ENCODE measurements at regions not wholly inside any gene's neighbourhood (a gene's known extent, or its start where the extent isn't known, plus 50 kb on each side); places are given as distances from the start of the nearest gene placed in this dataset.

DNA sequence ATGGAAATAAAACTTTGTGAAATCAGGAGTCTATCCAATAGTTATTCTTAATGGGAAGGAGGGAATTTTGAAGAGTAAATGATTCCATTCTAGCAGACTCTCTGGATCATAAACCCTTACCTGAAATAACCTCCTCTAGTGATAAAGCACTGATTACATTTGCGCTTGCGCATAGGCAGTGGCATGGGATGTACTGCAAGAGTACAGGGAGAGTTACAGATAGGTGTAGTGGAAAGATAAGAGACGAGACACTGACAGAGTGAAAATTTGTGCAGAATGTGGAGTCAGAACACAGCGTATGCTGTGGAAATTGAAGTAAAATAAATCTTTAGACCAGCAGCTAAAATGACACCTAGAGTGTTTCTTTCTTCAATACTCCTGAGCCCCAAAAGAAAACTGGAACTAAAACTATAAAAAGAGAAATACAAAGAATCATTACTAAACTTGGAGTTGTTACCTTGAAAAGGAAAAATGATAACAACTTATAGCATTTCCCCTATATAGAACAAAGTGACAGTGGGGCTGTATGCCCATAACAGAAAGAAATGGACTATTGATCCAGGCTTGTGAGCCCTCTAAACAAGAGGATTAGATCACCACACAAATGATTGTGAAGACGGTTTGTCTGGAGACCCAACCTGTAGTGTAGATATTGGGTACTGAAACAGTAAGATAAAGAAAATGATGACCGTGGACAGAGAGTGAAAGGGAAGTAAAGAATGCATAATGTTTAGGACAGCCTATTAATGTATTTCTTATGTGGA is 1471.2 kb upstream of the NUDT12 start:
- Histone ChIP-seq H3K36me3 (ENCODE audit: control insufficient read depth in 3 of 3, insufficient read depth in 3 of 3, low read length in 3 of 3) (no peaks in the 10 kb centered on the region), H3K9me3 (ENCODE audit: control insufficient read depth in 3 of 3, low read length in 3 of 3) (no peaks in the 10 kb centered on the region), H3K9ac (ENCODE audit: low read depth in 1 of 3, low read length in 3 of 3) (no peak overlapping the region), H3K4me3 (ENCODE audit: low read length in 3 of 3) (no peak overlapping the region), H3K27me3 (ENCODE audit: control insufficient read depth in 3 of 3, insufficient read depth in 3 of 3, low read length in 3 of 3) (no peaks in the 10 kb centered on the region), H3K27ac (ENCODE audit: low read depth, low read length) (no peak overlapping the region), H3K4me1 (ENCODE audit: control insufficient read depth in 3 of 3, insufficient read depth in 3 of 3, low read length in 3 of 3) (no peaks in the 10 kb centered on the region)

DNA sequence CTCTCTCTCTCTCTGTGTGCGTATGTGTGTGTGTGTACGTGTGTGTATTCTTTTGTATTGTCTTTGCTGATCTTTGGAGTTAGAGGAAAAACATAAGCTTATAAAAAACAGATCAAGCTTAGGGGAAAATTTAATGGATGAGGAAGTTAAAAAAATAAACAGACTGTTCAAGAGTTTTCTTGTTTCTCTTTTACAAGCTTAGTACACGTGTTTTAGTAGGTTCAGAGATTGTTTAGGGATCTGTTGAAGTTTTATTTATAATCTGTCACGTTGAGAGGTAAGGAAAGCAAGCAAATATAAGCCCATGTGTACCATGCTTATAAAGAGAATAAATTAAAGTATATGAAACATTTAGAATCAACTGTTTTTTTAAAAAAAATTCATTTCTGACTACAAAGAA is 1470.3 kb upstream of the NUDT12 start:
- Histone ChIP-seq H3K27ac (ENCODE audit: low read depth, low read length) (no peak overlapping the region), H3K9me3 (ENCODE audit: control insufficient read depth in 3 of 3, low read length in 3 of 3) (no peaks in the 10 kb centered on the region), H3K27me3 (ENCODE audit: control insufficient read depth in 3 of 3, insufficient read depth in 3 of 3, low read length in 3 of 3) (no peaks in the 10 kb centered on the region), H3K4me1 (ENCODE audit: control insufficient read depth in 3 of 3, insufficient read depth in 3 of 3, low read length in 3 of 3) (no peaks in the 10 kb centered on the region), H3K9ac (ENCODE audit: low read depth in 1 of 3, low read length in 3 of 3) (no peak overlapping the region), H3K4me3 (ENCODE audit: low read length in 3 of 3) (no peak overlapping the region), H3K36me3 (ENCODE audit: control insufficient read depth in 3 of 3, insufficient read depth in 3 of 3, low read length in 3 of 3) (no peaks in the 10 kb centered on the region)

DNA sequence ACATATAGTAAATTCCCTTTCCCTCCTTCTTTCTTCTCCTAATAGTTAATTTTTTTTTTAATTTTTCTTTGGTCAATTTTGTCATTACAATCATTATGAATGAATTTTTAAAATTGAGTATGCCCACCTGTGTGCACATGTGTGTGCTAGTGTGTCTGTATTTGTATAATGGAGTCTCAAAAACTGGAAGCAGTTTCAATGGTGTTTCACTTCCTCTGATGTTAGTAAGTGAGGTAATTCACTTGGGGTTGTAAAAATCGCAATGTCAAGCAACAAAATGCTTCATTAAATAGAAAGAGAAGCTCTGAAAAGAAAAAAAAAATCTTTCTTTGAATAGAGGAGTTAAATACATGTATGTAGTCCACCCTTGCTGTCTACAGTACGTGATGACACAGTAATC is 1467.6 kb upstream of the NUDT12 start:
- no peaks in the 10 kb centered on the region for H3K36me3 ChIP-seq (ENCODE audit: control insufficient read depth in 3 of 3, insufficient read depth in 3 of 3, low read length in 3 of 3)
- no peaks in the 10 kb centered on the region for H3K9me3 ChIP-seq (ENCODE audit: control insufficient read depth in 3 of 3, low read length in 3 of 3)
- no peak overlapping the region for H3K27ac ChIP-seq (ENCODE audit: low read depth, low read length)
- no peaks in the 10 kb centered on the region for H3K27me3 ChIP-seq (ENCODE audit: control insufficient read depth in 3 of 3, insufficient read depth in 3 of 3, low read length in 3 of 3)
- H3K4me3 ChIP-seq (ENCODE audit: low read length in 3 of 3): no peak overlapping the region
- H3K4me1 ChIP-seq (ENCODE audit: control insufficient read depth in 3 of 3, insufficient read depth in 3 of 3, low read length in 3 of 3): no peaks in the 10 kb centered on the region
- H3K9ac ChIP-seq (ENCODE audit: low read depth in 1 of 3, low read length in 3 of 3): no peak overlapping the region

DNA sequence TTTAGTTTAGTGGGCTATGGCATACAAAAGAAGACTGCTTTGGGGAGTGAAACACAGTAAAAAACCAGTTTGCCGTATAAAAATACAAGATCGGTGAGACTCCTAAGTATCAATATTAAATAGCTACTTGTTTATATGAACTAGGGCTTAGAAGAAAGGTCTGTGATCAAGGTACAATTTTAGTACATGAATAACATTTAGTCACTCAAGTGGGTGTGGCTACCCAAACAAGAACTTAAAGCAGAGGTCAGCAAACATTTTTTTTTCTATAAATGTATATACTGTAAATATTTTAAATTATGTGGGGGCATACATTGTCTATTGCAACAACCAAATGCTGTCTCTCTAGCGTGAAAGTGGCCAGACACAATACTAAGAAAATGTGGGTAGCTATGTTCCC is 1452.5 kb upstream of the NUDT12 start:
- no peaks in the 10 kb centered on the region for H3K27me3 ChIP-seq (ENCODE audit: control insufficient read depth in 3 of 3, insufficient read depth in 3 of 3, low read length in 3 of 3)
- H3K9me3 ChIP-seq (ENCODE audit: control insufficient read depth in 3 of 3, low read length in 3 of 3): no peaks in the 10 kb centered on the region
- H3K9ac ChIP-seq (ENCODE audit: low read depth in 1 of 3, low read length in 3 of 3): no peak overlapping the region
- H3K27ac ChIP-seq (ENCODE audit: low read depth, low read length): no peak overlapping the region
- H3K36me3 ChIP-seq (ENCODE audit: control insufficient read depth in 3 of 3, insufficient read depth in 3 of 3, low read length in 3 of 3): no peaks in the 10 kb centered on the region
- no peak overlapping the region for H3K4me3 ChIP-seq (ENCODE audit: low read length in 3 of 3)
- no peaks in the 10 kb centered on the region for H3K4me1 ChIP-seq (ENCODE audit: control insufficient read depth in 3 of 3, insufficient read depth in 3 of 3, low read length in 3 of 3)

DNA sequence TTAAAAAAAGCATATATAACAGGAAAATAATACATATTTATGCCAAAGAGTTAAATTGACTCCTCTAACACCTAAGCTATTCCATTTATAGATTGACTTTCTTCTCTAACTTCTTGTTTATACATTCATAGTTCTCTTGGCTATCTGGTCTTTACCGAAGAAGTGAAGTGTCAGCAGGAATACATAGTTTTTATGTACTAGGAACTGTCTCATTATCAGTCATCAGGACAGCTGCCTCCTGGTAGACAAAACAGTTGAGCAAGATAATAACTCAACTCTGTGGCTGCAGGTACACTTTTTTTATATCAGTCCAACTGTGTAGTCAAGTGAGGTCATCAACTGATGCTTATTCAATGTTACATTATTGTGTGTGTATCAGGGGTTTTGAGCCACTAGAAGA is 1436.0 kb upstream of the NUDT12 start:
- no peak overlapping the region for H3K9ac ChIP-seq (ENCODE audit: low read depth in 1 of 3, low read length in 3 of 3)
- H3K36me3 ChIP-seq (ENCODE audit: control insufficient read depth in 3 of 3, insufficient read depth in 3 of 3, low read length in 3 of 3): no peaks in the 10 kb centered on the region
- no peak overlapping the region for H3K27ac ChIP-seq (ENCODE audit: low read depth, low read length)
- H3K9me3 ChIP-seq (ENCODE audit: control insufficient read depth in 3 of 3, low read length in 3 of 3): no peaks in the 10 kb centered on the region
- H3K4me1 ChIP-seq (ENCODE audit: control insufficient read depth in 3 of 3, insufficient read depth in 3 of 3, low read length in 3 of 3): no peaks in the 10 kb centered on the region
- no peaks in the 10 kb centered on the region for H3K27me3 ChIP-seq (ENCODE audit: control insufficient read depth in 3 of 3, insufficient read depth in 3 of 3, low read length in 3 of 3)
- no peak overlapping the region for H3K4me3 ChIP-seq (ENCODE audit: low read length in 3 of 3)

DNA sequence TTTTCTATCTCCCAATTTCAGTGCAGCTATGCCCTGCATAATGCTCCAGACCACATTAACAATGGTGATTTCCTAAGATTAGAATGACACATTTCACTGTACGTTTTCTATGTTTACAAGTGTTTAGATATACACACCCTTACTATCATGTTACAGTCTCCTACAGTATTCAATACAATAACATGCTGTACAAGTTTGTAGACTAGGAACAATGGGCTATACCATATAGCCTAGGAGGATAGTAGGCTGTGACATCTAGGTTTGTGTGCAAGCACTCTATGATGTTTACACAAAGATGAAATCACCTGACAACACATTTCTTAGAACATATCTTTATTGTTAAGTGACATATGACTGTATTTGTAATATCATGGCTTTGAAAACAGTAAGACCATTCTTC is 1435.6 kb upstream of the NUDT12 start:
- Histone ChIP-seq H3K4me3 (ENCODE audit: low read length in 3 of 3) (no peak overlapping the region), H3K9ac (ENCODE audit: low read depth in 1 of 3, low read length in 3 of 3) (no peak overlapping the region), H3K36me3 (ENCODE audit: control insufficient read depth in 3 of 3, insufficient read depth in 3 of 3, low read length in 3 of 3) (no peaks in the 10 kb centered on the region), H3K4me1 (ENCODE audit: control insufficient read depth in 3 of 3, insufficient read depth in 3 of 3, low read length in 3 of 3) (no peaks in the 10 kb centered on the region), H3K27me3 (ENCODE audit: control insufficient read depth in 3 of 3, insufficient read depth in 3 of 3, low read length in 3 of 3) (no peaks in the 10 kb centered on the region), H3K27ac (ENCODE audit: low read depth, low read length) (no peak overlapping the region), H3K9me3 (ENCODE audit: control insufficient read depth in 3 of 3, low read length in 3 of 3) (no peaks in the 10 kb centered on the region)

DNA sequence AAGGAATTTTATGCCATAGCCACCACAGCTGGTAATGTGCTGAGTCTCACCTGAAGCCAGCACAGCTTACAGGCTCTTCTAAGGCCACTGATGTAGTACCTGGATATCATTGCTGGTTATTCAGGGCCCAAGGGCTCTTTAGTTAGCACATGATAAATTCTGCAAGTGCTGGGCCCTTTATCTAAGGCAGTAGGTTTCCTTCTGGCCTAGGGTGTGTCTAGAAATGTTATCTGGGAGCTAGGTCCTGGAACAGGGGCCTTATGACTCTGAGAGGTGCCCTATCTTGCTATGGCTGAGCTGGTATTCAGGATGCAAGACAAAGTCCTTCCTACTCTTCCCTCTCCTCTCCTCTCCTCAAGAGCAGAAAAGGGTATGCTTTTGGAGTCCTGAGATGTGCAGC is 1424.5 kb upstream of the NUDT12 start:
- Histone ChIP-seq H3K4me1 (ENCODE audit: control insufficient read depth in 3 of 3, insufficient read depth in 3 of 3, low read length in 3 of 3) (no peaks in the 10 kb centered on the region), H3K9ac (ENCODE audit: low read depth in 1 of 3, low read length in 3 of 3) (no peak overlapping the region), H3K27me3 (ENCODE audit: control insufficient read depth in 3 of 3, insufficient read depth in 3 of 3, low read length in 3 of 3) (no peaks in the 10 kb centered on the region), H3K4me3 (ENCODE audit: low read length in 3 of 3) (no peak overlapping the region), H3K27ac (ENCODE audit: low read depth, low read length) (no peak overlapping the region), H3K36me3 (ENCODE audit: control insufficient read depth in 3 of 3, insufficient read depth in 3 of 3, low read length in 3 of 3) (no peaks in the 10 kb centered on the region), H3K9me3 (ENCODE audit: control insufficient read depth in 3 of 3, low read length in 3 of 3) (no peaks in the 10 kb centered on the region)

DNA sequence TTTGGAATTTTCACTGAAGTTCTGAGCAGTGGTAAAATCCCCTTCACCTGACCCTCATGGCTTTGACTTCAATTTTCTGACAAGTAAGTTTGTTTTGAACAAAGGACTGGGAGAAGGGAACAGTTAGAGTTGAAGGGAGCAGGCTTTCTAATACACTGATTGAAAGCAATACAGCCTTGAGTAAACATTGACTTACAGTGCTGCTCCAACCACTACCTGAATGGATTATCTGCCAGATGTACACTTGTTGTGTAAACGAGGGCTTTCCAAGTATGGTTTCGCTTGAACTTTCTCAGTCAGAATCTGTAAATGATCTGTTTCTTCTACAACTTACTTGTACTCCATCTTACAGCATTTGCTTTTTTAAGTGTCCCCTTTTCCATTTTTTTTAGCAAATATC is 1414.9 kb upstream of the NUDT12 start:
- no peak overlapping the region for H3K9ac ChIP-seq (ENCODE audit: low read depth in 1 of 3, low read length in 3 of 3)
- no peaks in the 10 kb centered on the region for H3K27me3 ChIP-seq (ENCODE audit: control insufficient read depth in 3 of 3, insufficient read depth in 3 of 3, low read length in 3 of 3)
- H3K36me3 ChIP-seq (ENCODE audit: control insufficient read depth in 3 of 3, insufficient read depth in 3 of 3, low read length in 3 of 3): no peaks in the 10 kb centered on the region
- H3K4me1 ChIP-seq (ENCODE audit: control insufficient read depth in 3 of 3, insufficient read depth in 3 of 3, low read length in 3 of 3): no peaks in the 10 kb centered on the region
- H3K9me3 ChIP-seq (ENCODE audit: control insufficient read depth in 3 of 3, low read length in 3 of 3): no peaks in the 10 kb centered on the region
- no peak overlapping the region for H3K4me3 ChIP-seq (ENCODE audit: low read length in 3 of 3)
- H3K27ac ChIP-seq (ENCODE audit: low read depth, low read length): no peak overlapping the region

DNA sequence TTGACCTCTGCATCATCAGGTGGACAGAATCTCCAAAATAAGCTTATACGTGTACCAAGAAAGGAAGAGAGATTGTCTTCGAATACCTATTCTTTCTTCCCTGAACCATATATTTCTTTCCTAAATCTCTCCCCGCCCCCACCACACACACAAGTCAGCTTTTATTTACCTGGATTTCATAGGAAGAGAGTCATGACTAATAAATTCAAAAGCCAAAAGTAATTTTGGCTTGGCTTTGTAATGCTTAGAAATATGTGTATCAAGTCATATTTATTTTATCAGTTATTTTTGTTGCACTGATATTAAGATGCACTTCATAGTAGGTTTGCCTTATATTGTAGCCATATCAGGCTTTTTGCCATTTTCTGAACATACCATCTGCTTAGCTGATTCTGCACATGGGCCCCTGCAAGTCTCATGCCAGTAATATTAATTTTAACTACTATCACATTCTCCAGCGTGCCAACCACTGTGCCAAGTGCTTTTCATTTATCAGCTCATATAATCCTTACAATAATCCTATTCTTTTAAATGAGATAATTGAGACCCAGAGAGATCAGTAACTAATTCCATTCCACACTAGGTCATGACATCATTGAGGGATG is 1405.3 kb upstream of the NUDT12 start:
- Histone ChIP-seq H3K9me3 (ENCODE audit: control insufficient read depth in 3 of 3, low read length in 3 of 3) (no peaks in the 10 kb centered on the region), H3K4me1 (ENCODE audit: control insufficient read depth in 3 of 3, insufficient read depth in 3 of 3, low read length in 3 of 3) (no peaks in the 10 kb centered on the region), H3K4me3 (ENCODE audit: low read length in 3 of 3) (no peak overlapping the region), H3K27me3 (ENCODE audit: control insufficient read depth in 3 of 3, insufficient read depth in 3 of 3, low read length in 3 of 3) (no peaks in the 10 kb centered on the region), H3K9ac (ENCODE audit: low read depth in 1 of 3, low read length in 3 of 3) (no peak overlapping the region), H3K36me3 (ENCODE audit: control insufficient read depth in 3 of 3, insufficient read depth in 3 of 3, low read length in 3 of 3) (no peaks in the 10 kb centered on the region), H3K27ac (ENCODE audit: low read depth, low read length) (no peak overlapping the region)

DNA sequence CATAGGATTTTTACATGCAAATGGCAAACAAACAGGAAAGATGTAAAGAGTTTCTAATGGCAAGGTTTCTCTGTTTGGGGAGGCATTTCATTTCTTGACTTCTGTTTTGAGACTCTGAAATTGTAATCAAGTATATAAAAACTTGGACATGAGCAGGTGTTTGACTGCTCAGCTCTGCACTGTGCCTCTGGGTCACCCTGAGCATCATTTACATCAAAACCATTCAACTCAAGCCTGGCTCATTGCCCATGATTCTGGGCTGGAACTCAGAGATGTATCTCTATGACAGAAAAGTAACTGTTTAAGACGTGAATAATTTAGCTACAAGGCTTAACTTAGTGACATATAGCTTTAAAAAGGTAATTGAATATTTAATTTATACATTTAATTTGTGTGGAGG is 1402.4 kb upstream of the NUDT12 start:
- no peaks in the 10 kb centered on the region for H3K36me3 ChIP-seq (ENCODE audit: control insufficient read depth in 3 of 3, insufficient read depth in 3 of 3, low read length in 3 of 3)
- no peak overlapping the region for H3K27ac ChIP-seq (ENCODE audit: low read depth, low read length)
- no peaks in the 10 kb centered on the region for H3K9me3 ChIP-seq (ENCODE audit: control insufficient read depth in 3 of 3, low read length in 3 of 3)
- H3K4me1 ChIP-seq (ENCODE audit: control insufficient read depth in 3 of 3, insufficient read depth in 3 of 3, low read length in 3 of 3): no peaks in the 10 kb centered on the region
- no peaks in the 10 kb centered on the region for H3K27me3 ChIP-seq (ENCODE audit: control insufficient read depth in 3 of 3, insufficient read depth in 3 of 3, low read length in 3 of 3)
- H3K9ac ChIP-seq (ENCODE audit: low read depth in 1 of 3, low read length in 3 of 3): no peak overlapping the region
- H3K4me3 ChIP-seq (ENCODE audit: low read length in 3 of 3): no peak overlapping the region
